ENCODE measurements at regions not wholly inside any gene's neighbourhood (a gene's known extent, or its start where the extent isn't known, plus 50 kb on each side); places are given as distances from the start of the nearest gene placed in this dataset.
"Not testable (repeated sequence)": the region's sequence is repeated elsewhere in the genome, so short reads cannot be mapped to it uniquely, and the experiment has no call there.

- no peak for TF ChIP-seq EZH2phosphoT487 (IDR thresholded peaks at IDR 0.05; ENCODE audit: borderline replicate concordance, low read length)
- TF ChIP-seq CTCF (IDR thresholded peaks at IDR 0.05; ENCODE audit: low read depth, low read length, poor library complexity, severe bottlenecking): no peak
- Histone ChIP-seq H3K36me3 (ENCODE audit: control insufficient read depth, low read length) (no peaks in the 10 kb centered on the region), H3K4me3 (ENCODE audit: low read length) (no peak overlapping the region), H3K9me2 (replicated peaks; ENCODE audit: control insufficient read depth, low read length) (no peaks in the 10 kb centered on the region), H3K27me3 (ENCODE audit: control insufficient read depth, low read length) (no peaks in the 10 kb centered on the region), H3K4me1 (ENCODE audit: control insufficient read depth, low read length) (no peaks in the 10 kb centered on the region), H3K79me2 (ENCODE audit: control insufficient read depth, low read length) (no peaks in the 10 kb centered on the region), H4K20me1 (ENCODE audit: control insufficient read depth, insufficient read depth, low read depth, low read length) (no peaks in the 10 kb centered on the region), H3K27ac (ENCODE audit: low read depth, low read length) (no peak overlapping the region), H3F3A (ENCODE audit: control insufficient read depth, insufficient read depth) (no peaks in the 10 kb centered on the region), H3K4me2 (ENCODE audit: low read length) (no peak overlapping the region), H3K9me3 (ENCODE audit: control insufficient read depth, insufficient read depth, low read length) (no peaks in the 10 kb centered on the region)
These were observed 234.5 kb upstream of the KITLG start for GRCh38 chr12:88814779-88815178.

GRCh38 chr12:88812610-88813009, 232.3 kb upstream of the KITLG start:
- Histone ChIP-seq H3K9me3 (ENCODE audit: control insufficient read depth, insufficient read depth, low read length) (no peaks in the 10 kb centered on the region), H3K79me2 (ENCODE audit: control insufficient read depth, low read length) (no peaks in the 10 kb centered on the region), H3K4me3 (ENCODE audit: low read length) (no peak overlapping the region), H3K27me3 (ENCODE audit: control insufficient read depth, low read length) (no peaks in the 10 kb centered on the region), H3K9me2 (replicated peaks; ENCODE audit: control insufficient read depth, low read length) (no peaks in the 10 kb centered on the region), H3F3A (ENCODE audit: control insufficient read depth, insufficient read depth) (no peaks in the 10 kb centered on the region), H3K36me3 (ENCODE audit: control insufficient read depth, low read length) (no peaks in the 10 kb centered on the region), H3K4me2 (ENCODE audit: low read length) (no peak overlapping the region), H3K27ac (ENCODE audit: low read depth, low read length) (no peak overlapping the region), H3K4me1 (ENCODE audit: control insufficient read depth, low read length) (no peaks in the 10 kb centered on the region), H4K20me1 (ENCODE audit: control insufficient read depth, insufficient read depth, low read depth, low read length) (no peaks in the 10 kb centered on the region)
- TF ChIP-seq EZH2phosphoT487 (IDR thresholded peaks at IDR 0.05; ENCODE audit: borderline replicate concordance, low read length) (no peak), CTCF (IDR thresholded peaks at IDR 0.05; ENCODE audit: low read depth, low read length, poor library complexity, severe bottlenecking) (no peak)

GRCh38 chr12:88810806-88811205, 230.5 kb upstream of the KITLG start:
- Histone ChIP-seq H3K4me1 (ENCODE audit: control insufficient read depth, low read length) (no peaks in the 10 kb centered on the region), H3K9me2 (replicated peaks; ENCODE audit: control insufficient read depth, low read length) (no peaks in the 10 kb centered on the region), H3K4me3 (ENCODE audit: low read length) (no peak overlapping the region), H3K4me2 (ENCODE audit: low read length) (no peak overlapping the region), H4K20me1 (ENCODE audit: control insufficient read depth, insufficient read depth, low read depth, low read length) (no peaks in the 10 kb centered on the region), H3F3A (ENCODE audit: control insufficient read depth, insufficient read depth) (no peaks in the 10 kb centered on the region), H3K27ac (ENCODE audit: low read depth, low read length) (no peak overlapping the region), H3K9me3 (ENCODE audit: control insufficient read depth, insufficient read depth, low read length) (no peaks in the 10 kb centered on the region), H3K36me3 (ENCODE audit: control insufficient read depth, low read length) (no peaks in the 10 kb centered on the region), H3K27me3 (ENCODE audit: control insufficient read depth, low read length) (no peaks in the 10 kb centered on the region), H3K79me2 (ENCODE audit: control insufficient read depth, low read length) (no peaks in the 10 kb centered on the region)
- TF ChIP-seq EZH2phosphoT487 (IDR thresholded peaks at IDR 0.05; ENCODE audit: borderline replicate concordance, low read length): no peak
- TF ChIP-seq CTCF (IDR thresholded peaks at IDR 0.05; ENCODE audit: low read depth, low read length, poor library complexity, severe bottlenecking): no peak

GRCh38 chr12:88809841-88810240, 229.6 kb upstream of the KITLG start:
- H4K20me1 ChIP-seq (ENCODE audit: control insufficient read depth, insufficient read depth, low read depth, low read length); H3K4me1 ChIP-seq (ENCODE audit: control insufficient read depth, low read length); H3K4me2 ChIP-seq (ENCODE audit: low read length): not testable (repeated sequence)

More at GRCh38 chr12:88809841-88810240, 229.6 kb upstream of the KITLG start:
- not testable (repeated sequence) for H3F3A ChIP-seq (ENCODE audit: control insufficient read depth, insufficient read depth); H3K36me3 ChIP-seq (ENCODE audit: control insufficient read depth, low read length); H3K79me2 ChIP-seq (ENCODE audit: control insufficient read depth, low read length); H3K27ac ChIP-seq (ENCODE audit: low read depth, low read length); H3K9me2 ChIP-seq (replicated peaks; ENCODE audit: control insufficient read depth, low read length); H3K4me3 ChIP-seq (ENCODE audit: low read length); H3K27me3 ChIP-seq (ENCODE audit: control insufficient read depth, low read length); H3K9me3 ChIP-seq (ENCODE audit: control insufficient read depth, insufficient read depth, low read length)

Measured in DOHH2 (cell line).